DOHH2 (cell line): ENCODE measurements at regions not wholly inside any gene's neighbourhood (a gene's known extent, or its start where the extent isn't known, plus 50 kb on each side); places are given as distances from the start of the nearest gene placed in this dataset.

Experiments used
- EZH2phosphoT487 ChIP-seq: fragments of 200-600 bp; sonication (generic); IDR thresholded peaks from 2 replicates; pipeline ENCODE4 v1.6.1; 2017; ENCODE audit warnings: borderline replicate concordance, mild to moderate bottlenecking, antibody characterized with exemption, low read length, moderate library complexity, mixed read lengths
- TF ChIP-seq, protein P1 (sequence below): fragments of 200-600 bp; sonication (generic); IDR thresholded peaks from one replicate; pipeline ENCODE4 v1.5.1; 2014; ENCODE audit warnings: antibody characterized with exemption, mild to moderate bottlenecking, low read depth, low read length; ENCODE audit not compliant: poor library complexity, severe bottlenecking

DNA sequence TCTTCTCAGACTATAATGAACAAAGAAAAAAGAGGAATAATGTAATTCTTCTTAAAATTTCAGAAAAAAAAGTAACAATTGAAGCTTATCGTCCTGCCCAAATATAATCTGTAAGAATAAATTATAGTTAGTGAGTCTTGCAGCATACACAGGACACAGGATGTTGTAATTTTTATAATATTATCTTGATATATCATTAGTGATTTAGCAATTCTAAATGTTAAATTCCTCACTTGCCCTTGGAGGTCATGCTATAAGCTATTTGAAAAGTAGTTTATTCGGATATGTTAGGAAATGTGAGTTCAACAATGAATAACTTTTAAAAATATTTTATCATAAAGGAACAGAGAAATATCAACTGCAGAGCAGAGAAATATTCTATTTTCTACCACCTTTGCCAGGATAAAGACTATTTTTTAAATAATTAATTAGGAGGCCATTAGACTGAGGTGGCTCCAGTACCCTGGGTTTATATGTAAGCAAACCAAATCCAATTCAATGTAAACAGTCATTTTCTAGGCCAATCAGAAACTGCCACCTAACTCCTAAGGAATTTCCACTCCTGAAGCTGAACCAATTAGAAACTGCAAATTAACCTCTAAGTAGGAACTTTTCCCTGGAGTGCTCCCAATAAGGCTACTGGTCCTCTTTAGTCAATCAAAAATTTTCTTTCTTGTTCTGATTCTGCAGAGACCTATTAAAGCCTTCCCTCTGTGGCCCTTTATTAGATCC lies 1109.3 kb downstream of the ROBO2 start:
- TF ChIP-seq, protein P1, sequence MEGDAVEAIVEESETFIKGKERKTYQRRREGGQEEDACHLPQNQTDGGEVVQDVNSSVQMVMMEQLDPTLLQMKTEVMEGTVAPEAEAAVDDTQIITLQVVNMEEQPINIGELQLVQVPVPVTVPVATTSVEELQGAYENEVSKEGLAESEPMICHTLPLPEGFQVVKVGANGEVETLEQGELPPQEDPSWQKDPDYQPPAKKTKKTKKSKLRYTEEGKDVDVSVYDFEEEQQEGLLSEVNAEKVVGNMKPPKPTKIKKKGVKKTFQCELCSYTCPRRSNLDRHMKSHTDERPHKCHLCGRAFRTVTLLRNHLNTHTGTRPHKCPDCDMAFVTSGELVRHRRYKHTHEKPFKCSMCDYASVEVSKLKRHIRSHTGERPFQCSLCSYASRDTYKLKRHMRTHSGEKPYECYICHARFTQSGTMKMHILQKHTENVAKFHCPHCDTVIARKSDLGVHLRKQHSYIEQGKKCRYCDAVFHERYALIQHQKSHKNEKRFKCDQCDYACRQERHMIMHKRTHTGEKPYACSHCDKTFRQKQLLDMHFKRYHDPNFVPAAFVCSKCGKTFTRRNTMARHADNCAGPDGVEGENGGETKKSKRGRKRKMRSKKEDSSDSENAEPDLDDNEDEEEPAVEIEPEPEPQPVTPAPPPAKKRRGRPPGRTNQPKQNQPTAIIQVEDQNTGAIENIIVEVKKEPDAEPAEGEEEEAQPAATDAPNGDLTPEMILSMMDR, result no peak
- TF ChIP-seq EZH2phosphoT487, result no peak
